NCI-H69 (cell line): ENCODE measurements at regions not wholly inside any gene's neighbourhood (a gene's known extent, or its start where the extent isn't known, plus 50 kb on each side); places are given as distances from the start of the nearest gene placed in this dataset.

ENCODE experiments used
- DNase-seq: peaks from one replicate; lab custom pipeline; 2025; lab: John Stamatoyannopoulos, UW

- no peak for DNase-seq
Measured at GRCh38 chr3:130260918-130261317, 84.6 kb upstream of the COL6A5 start.

- DNase-seq = no peak
Measured at GRCh38 chr3:130263708-130264107, 81.8 kb upstream of the COL6A5 start.

- DNase-seq = no peak
Measured at GRCh38 chr3:130266817-130267216, 78.7 kb upstream of the COL6A5 start.

DNA sequence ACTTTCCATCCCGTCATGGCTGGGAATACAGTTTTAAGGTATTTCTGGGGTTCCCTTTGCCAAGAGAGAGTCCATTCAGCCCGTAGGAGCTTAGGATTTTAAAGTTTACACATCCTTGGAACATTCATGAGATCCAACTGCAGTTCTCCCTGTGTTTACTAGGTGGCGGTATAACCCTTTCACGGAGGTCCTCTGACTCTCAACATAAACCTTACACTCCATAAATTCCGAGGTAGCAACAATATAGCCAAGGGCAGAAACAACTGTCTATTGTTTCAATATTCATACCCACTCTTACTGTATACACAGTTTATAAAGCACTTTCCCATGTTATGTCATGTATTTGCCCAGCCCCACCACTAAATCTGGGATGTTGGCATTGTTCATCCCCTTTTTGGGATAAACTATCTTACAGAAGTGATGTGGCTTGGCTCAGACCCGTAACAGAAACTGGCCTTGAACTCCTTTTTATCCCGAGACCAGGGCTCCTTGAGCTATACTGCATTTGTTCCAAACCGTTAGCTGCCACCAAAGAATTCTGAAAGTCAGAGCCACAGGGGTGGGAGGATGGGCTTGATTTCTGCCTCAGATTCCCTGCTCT, 69.2 kb upstream of the COL6A5 start:
- peak; percentile 28 for DNase-seq

DNA sequence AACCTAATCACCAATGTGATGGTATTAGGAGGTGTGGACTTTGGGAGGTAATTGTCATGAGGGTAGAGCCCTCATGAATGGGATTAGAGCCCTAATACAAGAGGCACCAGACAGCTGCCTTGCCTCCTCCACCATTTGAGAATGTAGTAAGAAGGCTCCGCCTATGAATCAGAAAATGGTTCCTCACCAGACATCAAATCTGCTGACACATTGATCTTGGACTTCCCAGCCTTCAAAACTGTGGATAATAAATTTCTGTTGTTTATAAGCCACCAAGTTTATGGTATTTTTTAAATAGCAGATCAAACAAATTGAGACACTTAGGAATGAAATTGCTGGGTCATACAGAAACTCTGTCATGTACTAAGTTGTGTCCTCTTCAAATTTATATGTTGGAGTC, 56.8 kb upstream of the COL6A5 start:
- no peak for DNase-seq

GRCh38 chr3:130291148-130291547, 54.3 kb upstream of the COL6A5 start:
- no peak for DNase-seq

GRCh38 chr3:130293247-130293646, 52.2 kb upstream of the COL6A5 start:
- no peak for DNase-seq
